ENCODE measurements at regions not wholly inside any gene's neighbourhood (a gene's known extent, or its start where the extent isn't known, plus 50 kb on each side); places are given as distances from the start of the nearest gene placed in this dataset.

- TF ChIP-seq CHD2 (IDR thresholded peaks at IDR 0.05; ENCODE audit: low read length, partially characterized antibody) (no peak), EP300 (IDR thresholded peaks at IDR 0.05) (no peak), TP53 (CRISPR knock-in tag; IDR thresholded peaks at IDR 0.05) (no peak), MAX (IDR thresholded peaks at IDR 0.05) (no peak), PBX3 (IDR thresholded peaks at IDR 0.05) (no peak)
Measured at GRCh38 chr6:22194188-22194921, 102.5 kb downstream of the PRL start.

Measured in A549 (cell line).